22Rv1 (cell line): ENCODE measurements at regions not wholly inside any gene's neighbourhood (a gene's known extent, or its start where the extent isn't known, plus 50 kb on each side); places are given as distances from the start of the nearest gene placed in this dataset.

ENCODE experiments used
- CTCF ChIP-seq: fragments of 450-650 bp; IDR thresholded peaks from 2 replicates; pipeline ENCODE4 v1.5.1; 2017; ENCODE audit warnings: mild to moderate bottlenecking
- ZFX ChIP-seq: fragments of 450-650 bp; IDR thresholded peaks from 2 replicates; pipeline ENCODE4 v1.6.1; 2017; ENCODE audit warnings: antibody characterized with exemption, borderline replicate concordance

GRCh38 chr3:88758676-88759075 is 348.7 kb upstream of the EPHA3 start:
- TF ChIP-seq CTCF (no peak), ZFX (no peak)
